HG03095 (cell line): ENCODE measurements at regions not wholly inside any gene's neighbourhood (a gene's known extent, or its start where the extent isn't known, plus 50 kb on each side); places are given as distances from the start of the nearest gene placed in this dataset.
A peak's percentile ranks its signal among the peaks of the same experiment; 100 is the strongest.

ENCODE experiments used
- ATAC-seq: cut with Tn5 transposase; IDR thresholded peaks from one replicate; pipeline ENCODE4 v1.9.1; 2021; ENCODE audit warnings: moderate library complexity; ENCODE audit not compliant: unreplicated experiment

DNA sequence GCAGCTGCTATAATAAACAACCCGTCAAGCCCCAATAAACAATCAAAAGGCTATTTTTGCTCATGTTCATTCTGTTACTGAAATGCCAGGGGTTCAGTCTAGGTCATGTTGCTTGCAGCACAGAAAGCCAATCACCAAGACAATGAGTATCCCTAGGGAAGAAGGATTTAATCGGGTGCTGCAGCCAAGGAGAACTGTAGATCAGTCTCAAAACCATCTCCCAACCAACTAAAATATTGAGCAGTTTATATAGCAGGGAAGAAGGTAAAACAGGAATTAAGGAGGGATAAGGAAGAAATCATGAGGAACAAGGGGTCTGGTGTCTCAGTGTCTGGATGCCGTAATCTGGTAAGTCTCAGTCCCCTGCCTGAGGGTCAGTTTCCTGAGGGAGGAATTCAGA is 169.5 kb downstream of the BLID start:
- ATAC-seq: no peak

GRCh38 chr11:121944556-121945230 is 171.3 kb downstream of the BLID start:
- no peak for ATAC-seq

DNA sequence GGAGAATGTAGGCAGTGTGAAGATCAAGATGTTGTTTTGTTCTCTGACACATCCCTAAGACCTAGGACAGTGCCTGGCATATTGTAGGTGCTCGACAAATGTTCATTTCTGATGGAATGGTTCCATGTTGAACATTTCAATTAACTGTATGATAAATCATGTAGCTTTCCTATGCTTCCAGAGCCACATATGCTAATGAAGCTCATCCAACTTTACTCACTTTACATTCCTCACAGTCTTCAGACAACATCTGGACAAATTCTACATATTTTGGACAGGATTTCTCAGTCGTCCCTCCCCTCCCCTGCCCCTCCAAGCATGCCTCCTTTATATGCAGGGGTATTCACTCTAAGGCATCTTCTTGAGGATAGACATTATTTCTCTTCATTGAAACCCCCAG is 177.9 kb downstream of the BLID start:
- no peak for ATAC-seq

GRCh38 chr11:121936781-121937447 is 179.1 kb downstream of the BLID start:
- ATAC-seq: no peak

GRCh38 chr11:121936370-121936769 is 179.6 kb downstream of the BLID start:
- ATAC-seq: no peak

GRCh38 chr11:121933694-121934093 is 182.3 kb downstream of the BLID start:
- no peak for ATAC-seq

GRCh38 chr11:121933294-121933693 is 182.7 kb downstream of the BLID start:
- no peak for ATAC-seq

GRCh38 chr11:121932646-121933185 is 183.3 kb downstream of the BLID start:
- no peak for ATAC-seq

GRCh38 chr11:121931748-121932352 is 184.2 kb downstream of the BLID start:
- ATAC-seq: no peak

DNA sequence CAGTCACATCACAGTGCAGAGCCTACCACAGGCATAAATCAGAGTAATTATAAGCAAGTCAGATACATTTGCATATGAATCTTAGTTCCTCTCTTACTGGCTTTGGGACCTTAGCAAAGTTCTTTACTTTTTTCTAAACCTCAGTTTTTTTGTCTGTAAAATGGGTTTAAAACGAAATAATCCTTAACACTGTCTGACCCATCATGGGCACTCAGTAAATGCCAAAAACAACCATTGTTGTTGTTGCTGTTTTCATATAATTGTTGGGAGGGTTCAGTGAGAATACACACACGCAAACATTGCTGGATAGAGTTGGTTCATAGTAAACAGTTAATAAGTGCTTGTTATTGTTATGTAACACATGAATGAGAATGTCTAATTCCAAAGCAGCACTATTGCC is 184.9 kb downstream of the BLID start:
- no peak for ATAC-seq

DNA sequence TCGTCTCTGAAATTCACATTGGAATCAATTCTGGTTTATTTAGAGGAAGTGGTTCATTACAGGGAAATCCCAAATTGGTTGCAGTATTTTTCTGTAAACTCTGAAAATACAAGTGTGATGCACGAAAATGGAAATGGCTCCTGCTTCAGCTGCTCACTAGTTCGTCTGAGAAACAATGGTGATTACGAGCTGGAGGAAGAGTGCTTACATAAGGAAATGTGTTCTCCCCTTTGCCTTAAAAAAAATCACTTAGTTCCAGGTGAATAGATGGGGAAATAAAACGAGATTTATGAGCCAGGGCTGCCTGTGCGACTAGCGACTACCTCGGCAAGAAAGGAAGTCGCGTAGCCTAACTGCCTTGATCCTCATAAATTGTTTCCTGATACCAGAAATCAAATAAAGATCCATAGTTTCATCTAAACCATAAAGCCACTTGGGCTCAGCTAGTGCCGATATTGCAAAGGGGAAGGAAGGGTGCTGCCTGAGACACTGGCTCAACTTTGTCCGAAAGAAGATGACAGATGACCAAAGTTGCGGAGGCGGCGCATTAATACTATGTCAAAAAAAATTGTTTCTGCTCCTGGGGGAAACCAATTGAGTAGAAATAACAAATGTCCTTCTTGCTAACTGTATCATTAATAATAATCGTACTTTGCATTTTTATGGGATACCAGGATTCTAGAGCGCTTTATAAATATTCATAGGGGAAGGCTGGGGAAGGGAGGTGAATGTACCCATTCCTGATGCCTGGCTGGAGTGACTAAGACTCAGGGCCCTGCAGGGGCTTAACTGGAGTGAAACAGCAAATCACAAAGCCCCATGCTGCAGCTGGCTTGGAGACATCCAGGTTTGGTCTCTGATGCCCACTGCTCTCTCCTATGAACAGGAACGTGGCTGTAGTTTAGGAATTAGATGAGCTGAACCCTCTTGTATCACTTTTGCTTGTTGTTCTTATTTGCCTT is 185.7 kb downstream of the BLID start:
- ATAC-seq: peak; percentile 64

GRCh38 chr11:121929581-121929980 is 186.4 kb downstream of the BLID start:
- no peak for ATAC-seq

DNA sequence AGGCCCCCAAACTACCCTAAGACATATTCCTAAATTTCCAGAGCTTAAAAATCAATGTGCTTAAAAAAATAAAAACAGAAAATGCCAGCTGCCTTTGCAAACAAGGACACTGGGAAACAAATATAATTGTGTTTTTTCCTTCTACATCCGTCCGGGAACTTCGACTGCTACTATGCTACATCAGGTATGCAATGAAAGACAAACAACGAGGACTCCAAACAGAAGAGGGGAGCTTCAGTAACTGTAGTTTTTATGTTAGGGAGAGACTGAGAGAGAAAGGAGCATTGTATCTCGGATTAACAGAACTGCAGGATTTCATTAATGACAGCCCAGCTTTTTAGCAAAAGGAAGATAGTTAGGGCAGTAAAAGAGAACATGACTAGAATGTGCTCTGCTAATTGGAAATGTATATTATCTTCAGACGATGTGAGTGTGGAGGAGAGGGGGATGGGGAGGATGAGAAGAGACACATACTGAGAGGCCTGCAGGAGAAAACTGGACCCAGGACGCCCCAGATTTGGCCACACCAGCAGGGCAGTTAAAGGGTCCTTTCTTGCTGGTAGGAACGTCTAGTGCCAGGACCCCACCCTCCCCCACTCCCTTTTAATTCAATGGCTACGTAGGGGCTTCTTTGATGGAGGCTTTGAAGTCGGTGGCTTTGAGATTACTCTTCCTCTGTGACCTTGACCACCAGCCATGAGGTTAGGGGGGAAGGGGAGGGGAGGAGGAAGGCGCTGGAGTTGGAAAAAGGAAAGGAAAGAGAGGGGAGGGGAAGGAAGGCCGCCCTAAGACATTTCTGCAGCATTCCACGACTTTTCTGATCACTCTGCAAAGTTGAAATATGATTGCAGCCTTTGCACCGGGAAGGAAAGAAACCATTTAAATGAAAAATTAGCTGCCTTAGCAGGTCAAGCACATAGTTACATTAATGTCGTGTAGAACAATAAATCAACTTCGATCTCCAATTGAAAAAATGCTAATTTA is 187.1 kb downstream of the BLID start:
- no peak for ATAC-seq

DNA sequence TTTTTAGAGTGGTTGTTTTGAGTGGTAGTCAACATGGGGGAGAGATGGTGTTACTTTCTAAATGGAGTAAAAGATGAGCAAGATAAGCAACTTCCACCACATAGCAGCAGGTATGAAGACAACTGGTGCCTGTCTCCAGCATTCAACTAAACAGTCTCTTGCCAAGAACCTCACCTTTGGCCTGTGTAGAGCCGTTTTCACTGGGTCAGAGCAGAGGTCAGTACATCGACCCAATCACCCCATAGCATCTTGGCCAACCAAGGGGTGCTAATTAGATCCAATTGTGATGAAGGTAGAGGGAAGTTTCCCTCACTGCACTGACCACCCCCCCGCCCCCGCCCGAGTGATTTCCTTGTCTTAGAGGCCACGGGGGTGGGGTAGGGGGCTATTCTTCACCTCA is 188.2 kb downstream of the BLID start:
- ATAC-seq: no peak

- no peak for ATAC-seq
These were observed 188.8 kb downstream of the BLID start for GRCh38 chr11:121927097-121927785.

DNA sequence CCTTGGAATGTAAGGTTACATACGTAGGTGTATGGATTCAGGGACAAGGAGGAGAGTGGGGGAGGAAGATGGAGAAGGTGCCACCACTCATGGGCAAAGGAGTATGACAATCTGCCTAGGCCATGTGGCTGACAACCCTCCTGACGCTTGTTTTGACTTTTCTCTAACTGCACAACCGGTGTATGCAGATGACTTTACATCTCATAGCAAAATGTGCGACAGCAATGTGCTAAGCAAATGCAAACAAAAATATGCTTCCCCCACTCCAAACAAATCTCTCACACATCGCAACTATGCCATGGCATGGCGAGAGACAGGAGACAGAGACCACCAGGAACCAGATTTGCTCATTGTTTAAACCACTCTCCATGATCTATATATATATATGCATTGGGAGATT is 191.8 kb downstream of the BLID start:
- ATAC-seq: no peak

DNA sequence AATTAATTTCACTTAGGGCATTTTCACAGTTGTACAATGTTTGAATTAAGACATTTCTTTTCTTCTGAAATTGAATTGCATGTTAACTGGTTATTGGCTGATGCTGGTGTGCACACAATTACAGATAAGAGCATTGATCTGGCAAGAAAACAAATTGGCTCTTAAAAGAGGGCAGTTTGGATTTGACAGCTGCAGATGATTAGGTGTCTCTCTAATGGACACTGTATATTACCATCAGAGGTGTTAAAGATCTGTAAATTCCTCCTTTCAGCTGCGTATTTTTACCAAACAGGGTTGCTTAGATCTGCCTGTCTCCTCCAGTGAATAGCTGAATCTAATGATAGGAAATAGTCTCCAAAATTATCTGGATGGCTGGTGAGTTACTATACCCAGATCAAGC is 198.5 kb downstream of the BLID start:
- no peak for ATAC-seq

DNA sequence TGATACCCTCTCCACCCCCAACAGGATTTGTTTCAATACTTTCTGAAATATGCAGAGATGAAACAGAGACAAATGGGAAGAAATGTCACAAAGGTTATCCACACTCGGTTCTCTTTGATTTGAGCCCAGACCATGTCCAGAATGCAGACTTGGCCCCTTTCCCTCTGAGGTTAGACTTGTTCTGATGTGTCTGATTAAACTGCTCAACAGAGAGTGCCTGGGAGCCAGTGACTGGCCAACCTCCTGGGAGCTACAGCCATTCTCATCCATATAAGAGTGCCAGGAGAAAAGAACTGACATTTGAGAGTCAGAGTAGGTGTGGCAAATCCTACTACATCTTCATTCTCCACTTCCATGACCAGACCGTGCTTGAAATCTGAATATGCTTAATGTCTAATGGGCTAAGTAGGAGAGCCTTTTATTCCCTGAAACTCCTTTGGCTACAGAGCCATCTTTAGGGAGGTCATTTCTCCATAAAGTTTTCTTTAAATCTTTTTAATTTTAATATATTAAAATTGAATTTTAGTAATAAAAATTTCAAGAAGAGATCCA is 201.4 kb downstream of the BLID start:
- no peak for ATAC-seq

- no peak for ATAC-seq
These were observed 206.4 kb downstream of the BLID start for GRCh38 chr11:121909596-121909995.
